PC-9 (cell line): ENCODE measurements at regions not wholly inside any gene's neighbourhood (a gene's known extent, or its start where the extent isn't known, plus 50 kb on each side); places are given as distances from the start of the nearest gene placed in this dataset.

Source experiments
- EZH2 ChIP-seq: fragments of 200-600 bp; sonication (generic); IDR thresholded peaks from 2 replicates; pipeline ENCODE4 v1.8.0; 2017; ENCODE audit warnings: antibody characterized with exemption, low read depth
- TF ChIP-seq, protein P1 (sequence below): fragments of 200-600 bp; sonication (generic); conservative IDR thresholded peaks from 2 replicates; pipeline ENCODE4 v1.6.1; 2017; ENCODE audit warnings: mixed run types, antibody characterized with exemption, mild to moderate bottlenecking, moderate library complexity

DNA sequence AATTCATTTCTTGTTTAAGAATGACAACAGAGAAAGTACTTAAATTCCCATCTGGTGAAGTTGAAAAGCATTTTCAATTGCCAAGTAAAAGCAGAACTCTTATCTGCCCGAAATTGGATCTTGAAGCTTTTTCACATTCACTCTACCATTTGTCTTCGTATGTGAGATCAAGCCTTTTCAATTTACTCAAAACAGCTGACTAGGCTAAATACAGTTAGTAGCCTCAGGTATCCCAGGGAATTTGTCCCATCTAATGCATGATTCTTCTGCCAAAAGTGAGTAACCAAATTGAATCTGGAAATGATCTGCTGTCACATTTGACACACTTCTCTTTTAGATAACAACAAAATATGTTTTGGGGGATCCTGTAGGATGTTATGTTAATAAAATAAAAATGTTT, 596.8 kb upstream of the HS3ST5 start:
- TF ChIP-seq, protein P1, sequence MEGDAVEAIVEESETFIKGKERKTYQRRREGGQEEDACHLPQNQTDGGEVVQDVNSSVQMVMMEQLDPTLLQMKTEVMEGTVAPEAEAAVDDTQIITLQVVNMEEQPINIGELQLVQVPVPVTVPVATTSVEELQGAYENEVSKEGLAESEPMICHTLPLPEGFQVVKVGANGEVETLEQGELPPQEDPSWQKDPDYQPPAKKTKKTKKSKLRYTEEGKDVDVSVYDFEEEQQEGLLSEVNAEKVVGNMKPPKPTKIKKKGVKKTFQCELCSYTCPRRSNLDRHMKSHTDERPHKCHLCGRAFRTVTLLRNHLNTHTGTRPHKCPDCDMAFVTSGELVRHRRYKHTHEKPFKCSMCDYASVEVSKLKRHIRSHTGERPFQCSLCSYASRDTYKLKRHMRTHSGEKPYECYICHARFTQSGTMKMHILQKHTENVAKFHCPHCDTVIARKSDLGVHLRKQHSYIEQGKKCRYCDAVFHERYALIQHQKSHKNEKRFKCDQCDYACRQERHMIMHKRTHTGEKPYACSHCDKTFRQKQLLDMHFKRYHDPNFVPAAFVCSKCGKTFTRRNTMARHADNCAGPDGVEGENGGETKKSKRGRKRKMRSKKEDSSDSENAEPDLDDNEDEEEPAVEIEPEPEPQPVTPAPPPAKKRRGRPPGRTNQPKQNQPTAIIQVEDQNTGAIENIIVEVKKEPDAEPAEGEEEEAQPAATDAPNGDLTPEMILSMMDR, result no peak
- TF ChIP-seq EZH2, result no peak
